ENCODE measurements at regions not wholly inside any gene's neighbourhood (a gene's known extent, or its start where the extent isn't known, plus 50 kb on each side); places are given as distances from the start of the nearest gene placed in this dataset.

GRCh38 chr3:117705011-117705410 is 995.4 kb downstream of the TUSC7 start:
- TF ChIP-seq CTCF (IDR thresholded peaks at IDR 0.05) (no peak), POLR2A (IDR thresholded peaks at IDR 0.05) (no peak)

All from lower leg skin (tissue), 3 donors.